GM21528 (cell line): ENCODE measurements at regions not wholly inside any gene's neighbourhood (a gene's known extent, or its start where the extent isn't known, plus 50 kb on each side); places are given as distances from the start of the nearest gene placed in this dataset.

Experiments used
- ATAC-seq: cut with Tn5 transposase; IDR thresholded peaks from one replicate; pipeline ENCODE4 v1.9.1; 2021; ENCODE audit warnings: mild to moderate bottlenecking, moderate library complexity; ENCODE audit not compliant: unreplicated experiment, low FRiP score

- no peak for ATAC-seq
These were observed 85.4 kb upstream of the LINC00305 start for GRCh38 chr18:64234321-64234720.

GRCh38 chr18:64233851-64234250 lies 85.0 kb upstream of the LINC00305 start:
- ATAC-seq = no peak

DNA sequence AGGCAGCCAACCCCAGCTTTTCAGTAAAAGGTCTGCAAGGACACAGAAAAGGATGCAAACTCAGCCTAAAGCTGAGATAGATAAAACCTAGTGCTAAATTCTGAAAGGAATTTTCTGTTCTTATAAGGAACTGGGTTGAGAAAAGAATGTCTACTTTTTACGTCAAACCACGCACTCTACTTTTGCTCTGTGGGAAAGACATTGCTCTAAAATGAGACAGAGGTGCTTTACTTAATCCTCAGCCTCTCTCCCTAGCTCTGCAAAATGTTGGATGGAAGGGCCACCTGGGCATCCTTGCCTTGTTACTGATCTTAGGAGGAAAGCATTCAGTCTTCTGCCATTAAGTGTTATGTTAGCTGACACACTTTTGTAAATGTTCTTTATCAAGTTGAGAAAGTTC lies 72.1 kb upstream of the LINC00305 start:
- no peak for ATAC-seq

GRCh38 chr18:64219517-64219916 lies 70.6 kb upstream of the LINC00305 start:
- ATAC-seq = no peak

DNA sequence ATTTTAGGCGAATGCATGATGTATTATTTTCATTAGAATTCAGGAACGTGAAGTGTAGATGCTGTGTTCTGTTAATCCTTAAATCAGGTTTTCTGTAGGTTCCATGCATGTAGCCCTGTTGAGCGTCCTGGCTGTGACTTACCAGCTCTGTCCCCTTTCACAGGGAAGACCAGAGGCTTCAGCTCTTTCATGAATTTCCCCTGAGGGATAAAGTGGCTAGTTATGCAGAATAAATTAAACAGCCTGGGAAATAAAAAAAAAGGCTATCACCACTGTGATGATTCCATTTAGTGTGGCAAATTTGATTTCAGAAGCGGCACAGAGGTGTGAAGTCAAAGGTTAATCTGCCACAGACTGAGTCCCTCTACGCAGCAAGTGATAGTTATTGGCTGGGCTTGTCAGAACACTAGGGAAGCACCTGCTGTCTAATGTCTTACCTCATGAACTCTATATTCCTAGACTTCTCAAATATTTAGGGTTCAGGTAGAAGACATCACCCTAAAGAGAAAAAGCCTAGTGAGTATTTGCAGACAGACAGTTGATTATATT lies 61.6 kb upstream of the LINC00305 start:
- ATAC-seq = no peak

DNA sequence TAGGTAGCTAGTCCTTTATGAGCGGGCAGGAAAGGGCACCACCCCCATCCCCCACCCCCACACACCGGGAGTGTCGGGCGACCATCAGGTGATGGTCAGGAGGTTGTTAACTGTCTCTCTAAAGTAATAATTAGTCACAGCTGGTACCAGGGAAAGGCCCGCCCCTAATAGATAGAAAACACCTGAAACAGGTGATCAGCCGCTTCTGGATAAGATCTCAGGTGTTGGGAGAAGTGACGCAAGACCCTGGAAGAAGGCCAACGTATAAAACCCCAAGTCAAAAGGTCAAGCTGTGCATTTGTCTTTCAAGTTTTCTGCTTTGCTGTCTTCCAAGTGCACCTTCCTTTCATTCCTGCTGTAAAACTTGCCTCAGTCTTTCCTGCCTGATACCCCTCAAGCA lies 59.6 kb upstream of the LINC00305 start:
- no peak for ATAC-seq

DNA sequence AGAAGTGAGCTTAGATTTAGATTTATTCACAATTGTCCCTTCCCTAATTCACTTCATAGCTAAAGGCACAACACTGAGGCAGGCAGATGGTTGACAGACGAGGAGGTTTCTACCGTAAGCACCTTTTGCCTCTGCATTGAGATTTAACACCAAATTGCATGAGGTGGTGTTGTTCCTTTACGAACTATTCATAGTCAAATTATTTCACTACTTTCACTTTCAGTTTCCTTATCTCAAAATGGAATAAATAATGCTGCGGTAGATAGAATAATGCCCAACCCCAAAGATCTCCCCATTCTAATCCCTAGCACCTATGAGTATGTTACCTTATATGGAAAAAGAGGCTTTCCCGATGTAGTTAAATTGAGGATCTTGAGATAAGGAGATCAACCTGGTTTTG lies 58.9 kb upstream of the LINC00305 start:
- no peak for ATAC-seq

GRCh38 chr18:64203295-64203694 lies 54.4 kb upstream of the LINC00305 start:
- ATAC-seq = no peak

DNA sequence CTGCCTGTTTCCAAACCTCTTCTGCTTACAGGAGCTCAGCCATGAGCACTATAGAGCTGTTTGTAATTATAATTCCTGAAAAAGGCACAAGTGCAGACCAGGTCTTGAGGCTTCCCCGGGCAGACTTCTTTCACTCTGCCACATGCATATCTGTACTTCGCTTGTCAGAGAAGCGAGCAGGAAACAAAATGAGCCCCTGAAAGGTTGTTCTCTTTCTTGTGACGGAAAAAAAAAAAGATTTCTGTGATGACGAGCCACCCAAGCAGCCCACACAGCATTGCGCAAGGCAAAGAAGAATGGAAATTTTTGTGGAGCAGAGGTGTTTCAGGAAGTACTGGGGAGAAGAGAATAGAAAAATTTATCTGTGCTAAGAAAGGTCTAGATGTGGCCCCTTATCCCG lies 54.0 kb upstream of the LINC00305 start:
- ATAC-seq = no peak

DNA sequence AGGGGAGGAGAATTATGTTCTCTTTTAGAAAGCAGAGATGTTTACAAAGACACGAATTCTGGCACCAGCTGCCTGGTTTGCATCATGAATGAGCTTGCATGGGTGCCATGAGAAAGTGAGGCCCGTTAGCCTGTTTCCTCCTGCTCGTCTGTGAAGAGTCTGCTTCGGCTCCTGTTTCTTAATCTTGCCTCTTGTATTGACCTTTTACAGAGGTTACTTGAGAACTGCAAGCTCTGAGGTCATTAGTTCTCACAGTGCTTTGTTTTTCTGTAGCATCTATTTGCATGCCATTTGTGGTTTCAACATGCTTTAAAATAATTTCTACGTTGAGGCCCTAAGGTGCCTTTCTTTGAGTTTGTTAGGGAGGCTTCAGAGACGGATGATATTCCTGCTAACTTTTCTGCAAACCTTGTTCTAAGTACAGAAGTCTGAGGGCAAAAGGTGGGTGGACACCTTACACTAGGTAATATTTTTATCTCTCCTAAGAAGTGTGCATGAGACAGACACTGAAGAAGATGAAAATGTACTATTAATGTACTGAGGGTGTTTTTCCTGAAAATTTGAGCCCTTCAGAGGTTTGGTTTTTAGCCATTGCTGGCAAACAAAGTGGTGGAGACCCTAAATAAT lies 53.4 kb upstream of the LINC00305 start:
- no peak for ATAC-seq

- ATAC-seq = no peak
These were observed 52.9 kb upstream of the LINC00305 start for GRCh38 chr18:64201781-64202180.

DNA sequence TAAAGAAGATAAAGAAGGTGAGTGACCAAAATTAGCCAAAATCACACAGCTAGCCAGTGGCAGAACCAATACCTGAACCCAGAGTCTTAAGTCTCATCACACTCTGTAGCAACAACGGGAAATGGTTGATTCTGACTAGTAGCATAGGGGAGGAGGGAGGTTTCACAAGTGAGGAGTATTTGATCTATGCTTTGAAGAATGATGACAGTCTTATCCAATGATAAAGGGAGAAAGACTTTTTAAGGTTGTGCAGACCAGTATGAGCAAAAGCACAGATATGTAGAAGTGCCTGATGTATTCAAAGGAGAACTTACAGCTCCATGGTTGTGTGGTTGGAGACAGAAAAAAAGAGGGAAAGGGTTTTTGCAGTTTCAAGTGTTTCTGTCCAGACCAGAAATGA lies 50.7 kb upstream of the LINC00305 start:
- no peak for ATAC-seq
